ENCODE measurements at regions not wholly inside any gene's neighbourhood (a gene's known extent, or its start where the extent isn't known, plus 50 kb on each side); places are given as distances from the start of the nearest gene placed in this dataset.
"Not testable (repeated sequence)": the region's sequence is repeated elsewhere in the genome, so short reads cannot be mapped to it uniquely, and the experiment has no call there.

GRCh38 chr5:88090506-88090905, 178.1 kb downstream of the TMEM161B start:
- no peak for DNase-seq

DNA sequence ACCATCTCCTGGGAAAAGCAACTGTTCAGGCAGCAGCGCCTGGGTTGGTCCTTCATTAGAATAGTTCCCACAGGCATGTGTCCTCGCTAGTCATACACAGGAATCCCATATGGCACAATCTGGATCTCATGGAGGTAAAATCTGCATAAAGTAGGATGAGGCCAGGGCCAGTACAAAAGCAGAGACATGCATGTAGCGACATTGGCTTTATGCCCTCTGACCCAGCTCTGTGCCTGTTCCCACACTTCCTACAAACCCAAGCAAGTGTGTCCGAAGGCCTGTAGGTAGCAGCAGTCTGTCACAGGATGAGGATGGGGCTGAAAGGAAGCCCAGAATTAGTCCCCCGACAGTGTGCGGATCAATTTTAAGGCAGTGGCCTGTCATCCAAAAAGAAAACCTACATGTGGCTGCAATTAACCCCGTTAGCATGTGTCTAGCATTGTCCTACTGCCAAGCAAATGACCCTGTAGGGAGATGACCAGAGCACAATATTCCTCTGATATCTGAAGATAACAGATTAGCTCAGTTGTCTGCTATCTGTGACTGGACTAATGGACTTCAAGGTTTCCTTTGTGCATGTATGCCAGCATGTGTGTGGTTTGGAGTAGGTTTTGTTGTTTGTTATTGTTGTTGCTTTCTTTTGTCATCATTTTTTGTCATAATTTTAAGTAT, 178.8 kb downstream of the TMEM161B start:
- DNase-seq = no peak

DNA sequence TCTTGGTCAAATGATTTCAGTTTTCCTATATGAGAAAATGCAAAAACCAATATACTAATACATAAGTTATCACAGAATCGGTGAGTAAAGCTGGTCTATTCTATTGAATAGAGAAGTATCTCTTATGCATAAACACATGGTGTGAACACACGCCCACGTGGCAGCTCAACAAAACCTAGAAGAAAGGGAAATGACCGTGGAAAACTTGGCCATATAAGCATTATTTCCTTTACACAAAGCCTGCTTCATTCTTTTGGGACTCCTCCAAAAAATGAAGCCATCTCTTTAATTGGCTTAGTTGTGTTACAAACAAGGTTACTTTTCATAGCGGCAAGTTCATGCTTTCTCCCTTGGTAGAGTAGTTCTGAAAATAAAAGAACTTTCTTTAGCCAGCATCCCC, 183.2 kb downstream of the TMEM161B start:
- no peak for DNase-seq

- no peak for DNase-seq
These were observed 186.8 kb downstream of the TMEM161B start for GRCh38 chr5:88081877-88082276.

- DNase-seq = no peak
These were observed 204.8 kb downstream of the TMEM161B start for GRCh38 chr5:88063813-88064212.

DNA sequence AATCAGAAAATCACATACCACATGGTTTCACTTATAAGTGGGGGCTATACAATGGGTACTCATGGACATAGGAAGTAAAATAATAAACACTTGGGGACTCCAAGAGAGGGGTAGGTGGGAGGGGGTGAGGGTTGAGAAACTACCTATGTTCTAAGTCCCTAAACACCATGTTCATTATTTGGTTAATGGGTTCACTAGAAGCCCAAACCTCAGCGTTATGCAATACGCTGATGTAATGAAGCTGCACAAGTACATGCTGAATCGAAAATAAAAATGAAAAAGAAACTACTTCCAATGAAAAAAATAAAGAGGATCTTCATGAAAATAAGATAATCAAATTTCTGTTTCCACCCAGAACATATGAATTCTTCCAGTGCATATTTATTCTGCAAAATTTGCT, 208.5 kb downstream of the TMEM161B start:
- DNase-seq = no peak

DNA sequence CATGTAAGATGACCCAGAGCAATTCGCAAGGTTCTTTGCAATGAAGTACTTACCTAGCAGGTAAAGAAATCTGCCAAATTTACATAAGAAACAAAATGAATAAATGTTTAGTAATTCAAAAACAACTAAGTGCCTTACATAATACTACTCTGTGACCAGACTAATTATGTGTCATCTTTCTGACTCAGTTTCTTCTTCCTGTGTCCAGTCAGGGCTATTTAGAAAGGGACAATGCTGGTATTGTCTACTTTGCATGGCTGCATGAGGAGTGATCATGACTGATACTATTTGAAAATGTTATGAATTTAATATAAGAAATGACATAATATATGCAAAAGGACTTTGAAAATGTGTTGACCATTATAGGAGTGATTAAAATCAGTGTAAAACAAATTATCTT, 210.0 kb downstream of the TMEM161B start:
- DNase-seq = no peak

DNA sequence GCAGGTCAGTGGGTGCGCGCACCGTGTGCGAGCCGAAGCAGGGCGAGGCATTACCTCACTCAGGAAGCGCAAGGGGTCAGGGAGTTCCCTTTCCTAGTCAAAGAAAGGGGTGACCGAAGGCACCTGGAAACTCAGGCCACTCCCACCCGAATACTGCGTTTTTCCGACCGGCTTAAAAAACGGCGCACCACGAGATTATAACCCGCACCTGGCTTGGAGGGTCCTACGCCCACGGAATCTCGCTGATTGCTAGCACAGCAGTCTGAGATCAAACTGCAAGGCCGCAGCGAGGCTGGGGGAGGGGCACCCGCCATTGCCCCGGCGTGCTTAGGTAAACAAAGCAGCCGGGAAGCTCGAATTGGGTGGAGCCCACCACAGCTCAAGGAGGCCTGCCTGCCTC, 216.2 kb downstream of the TMEM161B start:
- not testable (repeated sequence) for DNase-seq

DNA sequence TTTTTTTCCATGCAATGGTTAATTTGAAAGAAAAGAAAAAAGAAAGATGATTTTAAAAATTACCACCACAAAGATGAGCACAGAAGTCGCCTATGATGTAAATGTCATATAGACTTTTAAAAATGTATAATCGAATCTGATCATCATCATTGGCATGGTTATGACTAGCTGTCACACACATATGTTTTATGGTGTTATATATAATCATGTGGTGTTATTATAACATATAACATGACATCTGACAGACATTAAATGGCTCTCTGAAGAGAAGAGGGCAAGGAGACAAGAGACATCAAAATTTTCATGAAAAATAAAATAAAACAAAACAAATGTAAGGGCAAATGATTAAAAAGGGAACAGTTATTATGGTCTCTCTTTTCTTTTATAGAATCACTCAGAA, 217.5 kb downstream of the TMEM161B start:
- no peak for DNase-seq

DNA sequence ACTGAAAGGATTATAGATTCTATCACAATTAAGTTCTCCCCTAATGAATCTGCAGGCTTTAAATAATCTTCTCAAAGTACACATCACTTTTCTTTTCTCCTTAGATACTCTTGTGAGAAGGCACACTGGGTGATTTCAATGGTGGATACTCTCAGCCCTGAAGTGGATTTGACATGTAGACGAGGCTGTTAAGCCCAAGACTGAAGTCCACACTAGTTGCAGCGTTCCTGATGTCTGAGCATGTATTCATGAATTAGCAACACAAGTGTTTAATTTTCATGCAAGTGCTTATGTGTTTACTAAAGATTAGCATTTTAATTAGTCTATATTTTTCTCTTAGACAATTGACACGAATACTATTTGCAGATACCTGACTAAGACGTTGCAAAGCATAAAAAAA, 218.9 kb downstream of the TMEM161B start:
- no peak for DNase-seq

- DNase-seq = no peak
These were observed 219.5 kb downstream of the TMEM161B start for GRCh38 chr5:88049156-88049555.

GRCh38 chr5:88045931-88046461, 222.6 kb downstream of the TMEM161B start:
- DNase-seq = no peak

- DNase-seq = no peak
These were observed 223.5 kb downstream of the TMEM161B start for GRCh38 chr5:88045165-88045564.

DNA sequence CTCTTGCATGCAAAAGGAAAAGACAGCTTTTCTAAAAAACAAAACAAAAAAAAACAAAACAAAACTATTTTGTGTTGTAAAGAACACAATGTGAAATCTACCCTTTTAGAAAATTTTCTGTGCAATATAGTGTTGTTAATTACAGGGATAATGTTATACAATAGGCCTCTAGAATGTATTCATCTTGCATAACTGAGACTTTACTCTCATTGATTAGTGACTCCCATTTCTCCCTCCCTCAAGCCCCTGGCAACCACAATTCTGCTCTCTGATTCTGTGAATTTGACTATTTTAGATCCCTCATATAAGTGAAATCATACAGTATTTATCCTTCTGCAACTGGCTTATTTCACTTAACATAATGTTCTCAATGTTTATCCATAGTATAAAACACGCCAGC, 234.1 kb downstream of the TMEM161B start:
- no peak for DNase-seq

- DNase-seq = no peak
These were observed 235.5 kb downstream of the TMEM161B start for GRCh38 chr5:88033191-88033590.

DNA sequence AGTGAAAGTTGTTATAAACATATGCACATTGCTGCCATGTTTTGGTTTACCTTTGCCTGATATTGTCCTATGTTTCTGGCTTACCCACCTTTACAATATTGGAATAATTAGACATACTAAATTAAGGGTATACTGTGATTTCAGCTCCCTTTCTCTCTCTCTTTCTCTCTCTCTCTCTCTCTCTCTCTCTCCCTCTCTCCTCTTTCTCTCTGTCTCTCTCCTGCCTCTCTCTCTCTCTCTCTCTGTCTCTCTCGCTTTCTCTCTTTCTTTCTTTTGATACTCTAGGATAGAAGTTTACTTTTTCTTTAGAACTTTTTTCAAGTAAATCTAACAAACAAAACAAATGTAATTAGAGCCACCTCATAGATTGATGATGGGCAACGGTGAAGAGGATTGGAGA, 239.6 kb downstream of the TMEM161B start:
- no peak for DNase-seq

GRCh38 chr5:88021141-88021540, 247.5 kb downstream of the TMEM161B start:
- no peak for DNase-seq

DNA sequence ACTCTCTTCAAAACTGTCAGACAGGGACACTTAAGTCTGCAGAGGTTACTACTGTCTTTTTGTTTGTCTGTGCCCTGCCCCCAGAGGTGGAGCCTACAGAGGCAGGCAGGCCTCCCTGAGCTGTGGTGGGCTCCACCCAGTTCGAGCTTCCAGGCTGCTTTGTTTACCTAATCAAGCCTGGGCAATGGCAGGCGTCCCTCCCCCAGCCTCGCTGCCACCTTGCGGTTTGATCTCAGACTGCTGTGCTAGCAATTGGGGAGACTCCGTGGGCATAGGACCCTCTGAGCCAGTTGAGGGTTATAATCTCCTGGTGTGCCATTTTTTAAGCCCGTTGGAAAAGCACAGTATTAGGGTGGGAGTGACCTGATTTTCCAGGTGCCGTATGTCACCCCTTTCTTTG, 253.7 kb downstream of the TMEM161B start:
- not testable (repeated sequence) for DNase-seq

GRCh38 chr5:88000877-88001276, 267.8 kb downstream of the TMEM161B start:
- no peak for DNase-seq

- DNase-seq = no peak
These were observed 271.0 kb downstream of the TMEM161B start for GRCh38 chr5:87997662-87998061.

GRCh38 chr5:87966213-87966612, 302.4 kb downstream of the TMEM161B start:
- DNase-seq = no peak

GRCh38 chr5:87954121-87954520, 314.5 kb downstream of the TMEM161B start:
- no peak for DNase-seq

DNA sequence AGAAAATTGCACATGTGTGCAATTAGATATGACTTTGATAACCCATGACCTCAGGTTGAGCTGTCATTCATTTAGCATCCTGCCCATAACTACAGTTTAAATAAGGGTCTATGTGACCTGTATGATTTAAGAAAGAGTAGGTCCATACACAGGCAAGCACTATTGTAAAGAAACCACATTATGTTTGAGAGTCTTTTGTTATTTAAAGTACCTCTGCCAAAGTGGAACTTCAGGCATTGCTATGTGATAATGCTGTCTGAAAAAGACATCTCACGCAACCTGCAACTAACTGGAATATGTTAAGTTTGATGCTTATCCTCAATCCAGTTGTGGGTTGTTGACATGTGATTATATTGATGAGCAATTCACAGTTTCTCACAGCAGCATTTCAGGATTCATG, 317.0 kb downstream of the TMEM161B start:
- DNase-seq = no peak

- no peak for DNase-seq
These were observed 318.7 kb downstream of the TMEM161B start for GRCh38 chr5:87949676-87950631.
